Neural progenitor cell (in vitro differentiated cells): ENCODE measurements at regions not wholly inside any gene's neighbourhood (a gene's known extent, or its start where the extent isn't known, plus 50 kb on each side); places are given as distances from the start of the nearest gene placed in this dataset.

Experiments
- CTCF ChIP-seq: fragments of 200-600 bp; sonication (generic); IDR thresholded peaks from 2 replicates; pipeline ENCODE4 v1.5.1; 2017; ENCODE audit warnings: antibody characterized with exemption, mild to moderate bottlenecking
- EZH2 ChIP-seq: fragments of 200-600 bp; sonication (generic); IDR thresholded peaks from 2 replicates; pipeline ENCODE4 v1.6.1; 2017; ENCODE audit warnings: antibody characterized with exemption, mild to moderate bottlenecking, moderate library complexity

- TF ChIP-seq EZH2 (no peak), CTCF (no peak)
Measured at GRCh38 chr3:88364926-88365325, 215.2 kb downstream of the C3orf38 start.
